Right lobe of liver (tissue), 6 donors: ENCODE measurements at regions not wholly inside any gene's neighbourhood (a gene's known extent, or its start where the extent isn't known, plus 50 kb on each side); places are given as distances from the start of the nearest gene placed in this dataset.

Experiments
- ATAC-seq, 4 donors: fragments of 200-7000 bp; cut with Tn5 transposase; one replicate each; pipeline ENCODE4 v1.9.1; 2020; ENCODE audit warnings: mild to moderate bottlenecking in 4 of 4, moderate library complexity in 4 of 4
- DNase-seq, 3 donors: peaks; one replicate each; pipeline ENCODE4 v3.0.0-alpha.2; 2020
- H3K27ac ChIP-seq, 3 donors: fragments of 200-600 bp; one replicate each; pipeline ENCODE4 v1.8.0; 2022
- H3K27me3 ChIP-seq, 2 donors: fragments of 200-600 bp; one replicate each; pipeline ENCODE4 v1.8.0; 2022
- H3K36me3 ChIP-seq, 4 donors: fragments of 200-600 bp; sonication (generic) in 1 of 4; one replicate each; pipeline versions ENCODE4 v1.5.1 to v1.8.0; 2017 to 2022; ENCODE audit warnings: control low read depth in 1 of 4
- H3K4me1 ChIP-seq, 4 donors: fragments of 200-600 bp; sonication (generic) in 1 of 4; one replicate each; pipeline versions ENCODE4 v1.5.1 to v1.8.0; 2017 to 2022; ENCODE audit warnings: control low read depth in 1 of 4
- H3K4me3 ChIP-seq, 3 donors: fragments of 200-600 bp; one replicate each; pipeline ENCODE4 v1.8.0; 2022
- H3K9me3 ChIP-seq, 4 donors: fragments of 200-600 bp; sonication (generic) in 1 of 4; one replicate each; pipeline versions ENCODE4 v1.5.1 to v1.8.0; 2017 to 2022; ENCODE audit warnings: control low read depth in 1 of 4
- CTCF ChIP-seq, 4 donors: fragments of 200-600 bp in 3 of 4; fragments of 450-650 bp in 1 of 4; IDR thresholded peaks; one replicate each; pipeline versions ENCODE4 v1.5.1 to v1.8.0; 2016 to 2022; ENCODE audit warnings: antibody characterized with exemption in 4 of 4, mild to moderate bottlenecking in 2 of 4
- POLR2A ChIP-seq: fragments of 450-650 bp; IDR thresholded peaks from one replicate; pipeline ENCODE4 v1.6.1; 2017; ENCODE audit warnings: antibody characterized with exemption, mild to moderate bottlenecking
- WGBS: methylation state at CpG from one replicate; pipeline ENCODE4 v1.1.6; 2018; ENCODE audit warnings: low coverage, low lambda C conversion rate; ENCODE audit not compliant: insufficient coverage; ENCODE audit errors: missing lambda C conversion rate; 5-methylcytosine and 5-hydroxymethylcytosine counted together
- intact Hi-C, 2 donors: fragments of 100-400 bp; cut with DNase I; formaldehyde crosslinking; loops; one replicate each; pipeline versions ENCODE4 v1.11.2 to v1.14.1; 2022
- donor health status: DM: no; HTN: yes; CAD: no.
- donor health status: DM: no; HTN: no; CAD: no.
- donor health status: DM: no; HTN: no; CAD: no.
- donor health status: DM: no; HTN: yes; CAD: no.
- donor health status: DM: no; HTN: yes; CAD: no.

- Histone ChIP-seq H3K4me3 (no peak overlapping the region), H3K4me1 (peaks cover 0 to 46% (median 24%) of the 10 kb centered on the region in 4 donors), H3K27me3 (no peaks in the 10 kb centered on the region), H3K36me3 (no peaks in the 10 kb centered on the region), H3K27ac (peak overlapping the region; percentile 56 to 93 (median 66)), H3K9me3 (no peaks in the 10 kb centered on the region)
- 21% methylated on average over 8 of the region's 8 CpGs for WGBS
- peak; percentile 58 to 77 (median 66) for ATAC-seq
- no peak for TF ChIP-seq POLR2A
- no peak for TF ChIP-seq CTCF (IDR thresholded peaks at IDR 0.05)
- intact Hi-C loops: loop anchor here in 1 of 2 donors (10.0 kb wide), 1 partner anchor 670 kb away; no protein-coding TSS in a partner anchor
- no peak for DNase-seq
These were observed 304.4 kb downstream of the WDR72 start for GRCh38 chr15:53454843-53455721.

GRCh38 chr15:53454535-53454842 is 305.0 kb downstream of the WDR72 start:
- intact Hi-C loops: loop anchor here in 1 of 2 donors (10.0 kb wide), 1 partner anchor 670 kb away; no protein-coding TSS in a partner anchor
- ATAC-seq: peak in 1 of 4 donors; percentile 30
- H3K27ac ChIP-seq: peak overlapping the region; percentile 29 to 93 (median 56)
- no peaks in the 10 kb centered on the region for H3K9me3 ChIP-seq
- peaks cover 0 to 52% (median 27%) of the 10 kb centered on the region in 4 donors for H3K4me1 ChIP-seq
- H3K36me3 ChIP-seq: no peaks in the 10 kb centered on the region
- no peaks in the 10 kb centered on the region for H3K27me3 ChIP-seq
- TF ChIP-seq CTCF (IDR thresholded peaks at IDR 0.05) (no peak), POLR2A (no peak)
- WGBS: 31% methylated on average over 5 of the region's 5 CpGs
- DNase-seq: peak in 1 of 3 donors; percentile 50
- H3K4me3 ChIP-seq: no peak overlapping the region

- Histone ChIP-seq H3K36me3 (no peaks in the 10 kb centered on the region), H3K9me3 (no peaks in the 10 kb centered on the region), H3K4me1 (peaks cover 0 to 62% (median 27%) of the 10 kb centered on the region in 4 donors), H3K27ac (peak overlapping the region; percentile 39 to 93 (median 56)), H3K27me3 (no peaks in the 10 kb centered on the region), H3K4me3 (no peak overlapping the region)
- ATAC-seq (peak; percentile 59 to 79 (median 70)), DNase-seq (peak; percentile 53 to 93 (median 74))
- intact Hi-C loops: loop anchor here in 1 of 2 donors (10.0 kb wide), 1 partner anchor 669 kb away; no protein-coding TSS in a partner anchor
- 29% methylated on average over 2 of the region's 2 CpGs for WGBS
- TF ChIP-seq POLR2A (peak; percentile 43), CTCF (IDR thresholded peaks at IDR 0.05) (no peak)
These were observed 306.0 kb downstream of the WDR72 start for GRCh38 chr15:53453253-53454105.

- Histone ChIP-seq H3K27me3 (no peaks in the 10 kb centered on the region), H3K4me1 (peaks cover 0 to 65% (median 34%) of the 10 kb centered on the region in 4 donors), H3K36me3 (no peaks in the 10 kb centered on the region), H3K4me3 (peak overlapping the region in 1 of 3 donors; percentile 13), H3K27ac (peak overlapping the region; percentile 73 to 93 (median 74)), H3K9me3 (no peaks in the 10 kb centered on the region)
- 9% methylated on average over 7 of the region's 7 CpGs for WGBS
- TF ChIP-seq CTCF (IDR thresholded peaks at IDR 0.05): no peak
- no peak for TF ChIP-seq POLR2A
- intact Hi-C loops: no loop called here
- peak; percentile 19 to 49 (median 33) for ATAC-seq
- DNase-seq: peak in 1 of 3 donors; percentile 31
These were observed 311.0 kb downstream of the WDR72 start for GRCh38 chr15:53448232-53449015.
